CD4-positive, alpha-beta T cell treated with Interleukin-15 for 4 hours (primary cell): ENCODE measurements at regions not wholly inside any gene's neighbourhood (a gene's known extent, or its start where the extent isn't known, plus 50 kb on each side); places are given as distances from the start of the nearest gene placed in this dataset.
"Not testable (repeated sequence)": the region's sequence is repeated elsewhere in the genome, so short reads cannot be mapped to it uniquely, and the experiment has no call there.

Experiments used
- DNase-seq: peaks from one replicate; pipeline ENCODE4 v3.0.0-alpha.2; 2020; ENCODE audit warnings: low spot score

DNA sequence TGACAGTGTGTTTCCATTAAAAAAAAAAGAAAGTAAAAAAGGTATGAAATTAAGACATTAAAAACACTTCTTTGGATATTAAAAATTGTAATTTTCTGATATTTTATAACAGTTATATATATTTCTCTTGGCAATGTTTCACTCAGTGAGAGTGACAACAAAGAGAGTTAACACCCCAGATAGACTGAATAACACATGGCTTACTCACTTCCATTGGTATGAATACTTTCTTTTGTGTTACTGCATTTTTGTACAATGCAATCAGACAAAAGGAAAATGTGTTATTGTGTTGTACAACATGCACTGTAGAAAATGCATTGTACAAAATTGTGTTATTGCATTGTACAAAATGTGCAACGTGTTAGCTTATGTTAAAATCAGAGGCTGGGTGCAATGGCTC lies 676.6 kb upstream of the AMELY start:
- DNase-seq: not testable (repeated sequence)

DNA sequence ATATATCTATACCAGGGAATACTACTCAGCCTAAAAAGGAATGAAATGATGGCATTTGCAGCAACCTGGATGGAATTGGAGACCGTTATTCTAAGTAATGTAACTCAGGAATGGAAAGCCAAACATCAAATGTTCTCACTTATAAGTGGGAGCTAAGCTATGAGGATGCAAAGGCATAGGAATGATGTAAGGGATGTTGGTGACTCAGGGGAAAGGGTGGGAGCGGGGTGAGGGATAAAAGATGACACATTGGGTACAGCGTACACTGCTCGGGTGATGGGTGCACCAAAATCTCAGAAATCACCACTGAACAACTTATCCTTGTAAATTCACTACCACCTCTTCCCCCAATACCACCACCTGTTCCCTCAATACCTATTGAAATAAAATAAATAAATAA lies 651.0 kb upstream of the AMELY start:
- DNase-seq: no peak

DNA sequence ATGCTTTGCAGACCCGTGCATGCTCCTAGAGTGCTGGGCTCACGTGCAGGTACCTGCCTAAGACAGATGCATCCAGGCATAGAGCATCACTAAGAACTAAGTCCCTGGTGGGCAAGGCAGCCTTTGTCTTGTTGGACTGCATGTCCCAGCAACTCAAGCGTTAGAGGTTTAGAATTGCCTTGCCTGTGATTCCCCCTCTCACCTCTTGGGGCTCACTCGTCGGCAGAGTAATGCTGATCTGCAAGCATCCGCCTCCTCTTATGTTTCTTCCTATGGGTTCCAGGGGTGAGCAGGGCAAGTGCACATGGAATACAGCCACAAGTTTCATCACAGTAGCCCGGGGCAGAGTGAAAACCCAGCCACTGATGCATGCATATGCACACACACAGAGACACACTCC lies 646.1 kb upstream of the AMELY start:
- DNase-seq: no peak

DNA sequence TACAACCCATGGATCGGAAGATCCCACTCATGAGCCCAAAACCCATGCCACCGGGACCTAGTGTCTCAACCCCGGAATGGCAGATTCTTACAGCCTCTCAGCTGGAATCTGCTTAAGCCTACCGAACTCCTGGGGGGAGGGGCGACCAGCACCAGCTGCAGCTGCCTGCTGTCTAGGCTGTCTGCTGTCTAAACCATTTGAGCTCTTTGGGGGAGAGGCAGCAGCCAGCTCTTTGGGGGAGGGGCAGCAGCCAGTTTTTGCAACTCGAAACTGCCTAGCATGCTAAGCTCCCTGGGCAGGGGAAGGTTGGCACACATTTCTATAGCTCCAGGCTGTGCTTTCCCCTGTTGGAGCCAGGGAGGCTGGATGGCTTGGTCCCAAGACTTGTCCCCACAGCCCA lies 643.5 kb upstream of the AMELY start:
- no peak for DNase-seq

DNA sequence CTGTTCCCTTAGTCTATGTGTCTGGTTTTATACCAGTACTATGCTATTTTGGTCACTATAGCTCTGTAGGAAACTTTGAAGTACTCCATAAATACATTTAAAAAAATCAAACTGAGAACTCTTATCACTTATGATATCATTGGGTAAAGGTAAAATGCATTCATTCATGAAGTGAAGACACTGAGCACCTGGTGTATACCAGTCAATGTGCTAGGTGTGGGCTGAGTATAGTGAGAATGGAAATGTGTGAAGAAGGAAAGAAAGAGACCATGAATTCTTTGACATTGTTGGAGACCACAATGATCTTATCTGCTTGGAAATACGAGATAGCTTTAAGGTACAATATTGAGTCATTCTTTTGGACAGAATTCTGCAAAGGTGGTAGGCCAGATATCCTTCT lies 633.5 kb upstream of the AMELY start:
- DNase-seq: no peak

DNA sequence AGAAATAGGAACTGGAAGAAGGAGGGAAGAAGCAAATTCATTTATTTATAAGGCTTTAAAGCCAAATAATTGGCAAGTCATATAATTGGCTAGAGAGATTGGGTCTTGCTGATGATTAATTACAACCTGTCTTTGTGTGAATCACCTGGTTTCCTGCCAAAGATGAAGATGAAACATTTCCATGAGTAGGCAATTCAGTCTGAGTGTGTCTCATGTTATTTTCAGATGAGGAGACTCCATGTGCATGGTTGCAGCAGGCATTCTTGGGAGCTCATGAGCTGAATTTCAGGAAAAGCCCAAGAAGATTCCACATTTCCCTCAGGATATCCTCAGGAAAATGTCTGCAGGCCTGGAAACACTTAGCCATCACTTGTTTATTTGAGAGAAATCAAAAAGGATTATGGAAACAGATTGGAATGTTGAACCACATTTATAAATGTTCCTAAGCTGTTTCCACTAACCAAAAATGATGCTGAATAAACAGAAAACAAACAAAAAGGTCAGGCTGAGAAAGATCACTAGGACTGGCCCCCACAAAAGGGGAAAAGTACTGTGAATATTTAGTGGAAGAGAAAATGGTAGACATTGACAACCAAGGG lies 632.7 kb upstream of the AMELY start:
- no peak for DNase-seq

DNA sequence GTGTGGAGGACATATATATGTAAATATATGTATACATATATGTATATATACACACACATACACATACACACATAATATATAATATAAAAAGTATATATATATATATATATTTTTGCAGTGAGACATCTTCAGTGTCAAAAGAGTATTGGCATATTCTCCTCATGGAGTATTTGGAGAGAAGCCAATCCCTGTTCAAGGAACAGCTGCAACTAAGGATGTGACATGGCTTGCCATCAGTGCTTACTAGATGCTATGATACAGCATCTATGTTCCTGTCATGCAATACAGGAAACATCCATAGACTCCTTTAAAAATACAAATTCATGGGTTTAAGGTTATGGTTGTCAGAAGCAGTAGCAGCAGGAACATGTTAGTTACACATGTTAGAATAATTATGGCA lies 632.0 kb upstream of the AMELY start:
- DNase-seq: no peak

DNA sequence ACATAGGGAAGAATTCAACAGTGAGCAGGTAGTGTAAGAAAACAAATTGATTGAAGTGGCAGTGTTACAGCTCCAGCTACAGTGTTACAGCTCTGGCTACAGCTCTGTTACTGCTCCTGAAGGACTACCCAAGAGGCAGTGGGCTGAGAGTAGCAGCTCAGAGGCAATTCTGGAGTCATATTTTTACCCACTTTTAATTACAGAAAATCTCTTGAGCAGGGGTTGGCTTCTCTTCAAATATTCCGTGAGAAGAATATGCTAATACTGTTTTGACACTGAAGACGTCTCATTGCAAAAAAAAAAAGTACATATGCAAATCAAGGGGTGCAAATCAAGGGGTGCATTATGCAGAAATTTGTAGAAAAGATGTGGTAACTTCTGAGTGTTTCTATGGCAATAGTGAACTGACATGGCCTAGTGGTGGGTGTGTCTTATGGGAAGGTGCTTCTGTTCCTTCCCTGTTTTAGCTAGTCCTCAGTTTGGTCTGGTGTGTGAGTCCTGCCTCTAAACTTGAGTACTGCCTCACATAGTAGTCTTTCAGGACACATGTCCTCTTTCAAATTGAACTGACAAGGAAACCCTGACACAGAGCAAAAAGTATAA lies 630.8 kb upstream of the AMELY start:
- no peak for DNase-seq

DNA sequence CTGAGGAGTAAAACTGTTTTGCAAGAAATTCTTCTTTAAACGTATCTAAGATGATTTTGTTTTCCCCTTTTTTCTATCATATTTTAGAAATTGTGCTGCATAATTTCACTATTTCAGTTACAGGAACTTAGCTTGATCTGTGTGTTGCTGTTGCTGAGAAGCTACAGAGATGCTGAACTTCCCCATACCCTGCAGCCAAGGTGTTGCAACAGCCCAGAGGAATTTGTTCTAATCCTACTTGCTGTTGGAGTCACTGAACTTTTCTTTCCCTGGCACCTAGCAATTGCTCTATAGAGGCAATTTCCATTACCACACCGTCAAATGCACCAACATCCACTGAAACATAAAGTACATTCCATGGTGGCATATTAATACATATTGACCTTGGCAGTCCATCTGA lies 617.8 kb upstream of the AMELY start:
- no peak for DNase-seq

DNA sequence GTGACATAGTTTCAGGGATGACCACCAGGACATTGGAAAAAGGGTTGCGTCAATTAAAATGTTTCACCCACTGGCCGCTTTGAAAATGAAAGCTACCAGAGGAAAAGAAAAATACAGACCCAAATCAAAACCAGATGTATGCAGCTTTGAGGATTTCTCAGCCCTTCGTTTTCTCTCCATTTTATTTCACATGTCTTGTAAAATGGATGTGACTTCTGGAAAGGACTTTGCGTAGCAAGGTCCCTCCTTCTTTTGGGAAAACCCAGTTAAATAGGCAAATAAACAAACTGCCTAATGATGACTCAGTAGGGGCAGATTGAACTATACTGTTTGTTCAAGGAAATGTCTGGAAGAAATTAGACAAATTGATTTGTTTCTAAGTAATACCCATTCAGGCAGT lies 616.0 kb upstream of the AMELY start:
- DNase-seq: not testable (repeated sequence)

DNA sequence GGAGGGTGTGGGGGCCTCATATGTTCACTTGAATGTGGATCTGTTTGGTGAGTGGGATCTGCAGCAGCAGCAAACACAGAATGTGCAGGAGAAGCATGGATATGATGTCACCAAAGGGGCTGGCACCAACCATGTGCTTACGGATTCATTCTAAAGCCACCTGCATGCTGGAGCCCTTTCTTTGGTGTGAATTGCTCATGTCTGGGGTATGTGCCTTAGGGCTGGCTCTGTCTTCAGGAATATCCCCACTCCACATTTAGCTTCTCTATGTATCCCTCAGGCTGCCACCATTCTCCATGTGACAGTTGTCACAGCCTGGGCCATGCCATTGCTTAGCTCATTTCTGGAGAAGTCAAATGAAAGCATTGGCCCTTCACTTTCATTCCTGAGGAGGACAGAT lies 606.8 kb upstream of the AMELY start:
- DNase-seq: no peak

DNA sequence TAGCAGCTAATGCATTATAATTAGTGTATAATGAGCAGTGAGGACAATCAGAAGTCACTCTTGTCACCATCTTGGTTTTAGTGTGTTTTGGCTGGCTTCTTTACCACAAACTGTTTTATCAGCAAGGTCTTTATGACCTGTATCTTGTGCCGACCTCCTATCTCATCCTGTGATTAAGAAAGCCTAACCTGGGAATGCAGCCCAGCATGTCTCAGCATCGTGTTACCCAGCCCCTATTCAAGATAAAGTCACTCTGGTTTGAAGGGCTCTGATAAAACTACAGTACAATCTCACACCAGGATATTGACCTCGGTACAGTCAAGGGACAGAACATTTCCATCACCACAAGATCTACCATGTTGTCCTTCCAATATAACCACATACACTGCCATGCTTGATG lies 604.7 kb upstream of the AMELY start:
- DNase-seq: no peak

DNA sequence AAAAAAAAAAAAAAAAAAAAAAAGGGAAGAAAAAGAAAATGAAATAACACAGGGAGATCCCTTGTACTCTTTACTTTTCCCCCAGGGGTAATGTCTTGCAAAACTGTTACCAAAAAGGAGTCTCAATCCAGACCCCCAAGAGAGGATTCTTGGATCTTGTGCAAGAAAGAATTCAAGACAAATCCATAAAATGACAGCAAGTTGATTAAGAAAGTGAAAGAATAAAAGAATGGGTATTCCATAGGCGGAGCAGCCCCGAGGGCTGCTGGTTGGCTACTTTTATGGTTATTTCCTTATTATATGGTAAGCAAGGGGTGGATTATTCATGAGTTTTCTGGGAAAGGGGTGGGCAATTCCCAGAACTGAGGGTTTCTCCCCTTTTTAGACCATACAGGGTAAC lies 604.3 kb upstream of the AMELY start:
- DNase-seq: no peak

DNA sequence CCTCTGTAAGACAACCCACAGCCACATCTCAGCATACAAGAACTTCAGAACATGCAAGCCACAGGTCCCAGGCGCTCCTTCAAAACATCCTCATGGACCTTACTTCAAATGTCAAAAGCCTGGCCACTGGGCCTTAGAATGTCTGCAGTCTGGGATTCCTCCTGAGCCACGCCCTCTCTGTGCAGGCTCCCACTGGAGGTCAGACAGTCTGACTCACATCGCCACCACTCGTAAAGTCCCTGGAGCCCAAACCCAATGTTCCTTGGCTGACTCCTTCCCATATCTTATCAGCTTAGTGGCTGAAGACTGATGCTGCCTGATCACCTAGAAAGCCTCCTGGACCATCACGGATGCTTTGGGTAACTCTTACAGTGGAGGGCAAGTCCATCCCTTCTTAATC lies 591.3 kb upstream of the AMELY start:
- DNase-seq: no peak

DNA sequence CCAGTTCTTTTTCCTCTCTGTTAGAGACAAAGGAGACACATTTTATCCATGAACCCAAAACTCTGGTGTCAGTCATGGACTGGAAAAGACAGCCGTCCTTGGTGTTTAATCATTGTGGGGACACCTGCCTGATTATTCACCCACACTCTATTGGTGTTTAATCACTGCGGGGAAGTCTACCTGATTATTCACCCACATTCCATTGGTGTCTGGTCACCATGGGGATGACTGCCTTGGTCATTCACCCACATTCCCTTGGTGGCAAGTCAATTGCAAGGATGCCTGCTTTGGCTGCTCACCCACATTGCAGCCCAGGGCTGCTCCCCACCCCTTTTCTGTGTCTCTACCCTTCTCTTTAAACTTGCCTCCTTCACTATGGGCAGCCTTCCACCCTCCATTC lies 589.7 kb upstream of the AMELY start:
- DNase-seq: no peak

DNA sequence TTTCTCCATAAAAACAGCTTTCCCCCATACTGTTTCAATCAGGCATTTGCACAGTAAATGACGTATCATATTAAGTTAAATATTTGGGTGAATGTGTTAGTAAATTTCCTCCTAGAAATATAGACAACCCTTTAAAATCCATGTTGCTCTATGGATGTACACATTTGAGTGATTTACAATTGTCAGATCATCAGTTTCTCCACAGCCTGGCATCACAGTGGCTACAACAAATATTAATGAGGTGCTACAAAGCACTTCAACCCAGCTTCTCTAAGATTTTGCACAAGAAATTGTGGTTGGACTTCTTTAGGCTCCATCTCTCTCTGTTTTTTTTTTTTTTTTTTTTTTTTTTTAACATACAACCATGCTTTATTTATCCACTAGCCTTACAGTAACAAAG lies 584.4 kb upstream of the AMELY start:
- no peak for DNase-seq

DNA sequence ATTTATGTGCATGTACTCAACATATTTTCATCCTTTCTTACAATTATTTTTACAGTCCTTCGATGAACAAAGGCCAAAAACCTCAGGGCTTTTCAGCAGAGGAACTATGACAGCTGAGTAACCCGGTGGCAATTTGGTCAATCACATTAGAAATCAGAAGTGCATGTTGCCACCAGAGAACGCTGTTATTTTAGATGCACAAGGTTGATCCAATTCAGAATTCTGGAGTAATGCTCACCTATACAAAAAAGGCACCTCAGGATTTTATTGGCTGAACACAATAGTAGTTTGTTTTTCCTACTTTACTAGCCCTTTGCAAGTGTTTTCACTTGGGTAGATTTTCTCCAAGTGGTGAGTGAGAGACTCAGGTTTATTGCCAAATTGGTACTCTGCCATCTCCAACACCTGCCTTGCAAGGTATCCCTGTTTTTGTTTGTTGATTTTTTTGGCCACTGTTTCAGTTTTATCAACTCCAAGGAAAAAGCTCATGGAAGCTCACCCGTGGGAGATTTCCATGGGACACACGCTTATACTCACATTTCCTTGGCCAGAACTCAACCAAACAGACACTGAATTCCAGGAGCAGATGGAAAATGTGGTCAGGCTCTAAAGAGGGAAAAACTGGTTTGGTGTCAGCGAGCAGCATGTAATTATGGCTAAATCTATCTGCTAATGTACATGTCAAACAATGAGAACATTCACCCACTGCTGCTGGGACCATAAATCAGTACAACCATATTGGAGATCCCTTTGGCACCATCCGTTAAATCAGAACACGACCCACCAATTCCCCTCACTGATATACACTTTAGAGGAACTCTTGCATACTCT lies 573.1 kb upstream of the AMELY start:
- DNase-seq: not testable (repeated sequence)

DNA sequence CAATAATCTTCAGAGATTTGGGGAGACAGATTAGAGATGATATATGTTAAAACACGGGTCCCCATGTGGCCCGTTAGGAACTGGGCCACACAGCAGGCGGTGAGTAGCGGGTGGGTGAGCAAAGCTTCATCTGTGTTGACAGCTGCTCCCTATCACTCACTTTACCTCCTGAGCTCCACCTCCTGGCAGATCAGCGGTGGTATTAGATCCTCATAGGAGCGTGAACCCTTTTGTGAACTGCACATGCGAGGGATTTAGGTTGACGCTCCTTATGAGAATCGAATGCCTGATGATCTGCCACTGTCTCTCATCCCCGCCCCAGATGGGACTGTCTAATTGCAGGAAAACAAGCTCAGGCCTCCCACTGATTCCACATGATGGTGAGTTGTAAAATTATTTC lies 560.4 kb upstream of the AMELY start:
- no peak for DNase-seq

DNA sequence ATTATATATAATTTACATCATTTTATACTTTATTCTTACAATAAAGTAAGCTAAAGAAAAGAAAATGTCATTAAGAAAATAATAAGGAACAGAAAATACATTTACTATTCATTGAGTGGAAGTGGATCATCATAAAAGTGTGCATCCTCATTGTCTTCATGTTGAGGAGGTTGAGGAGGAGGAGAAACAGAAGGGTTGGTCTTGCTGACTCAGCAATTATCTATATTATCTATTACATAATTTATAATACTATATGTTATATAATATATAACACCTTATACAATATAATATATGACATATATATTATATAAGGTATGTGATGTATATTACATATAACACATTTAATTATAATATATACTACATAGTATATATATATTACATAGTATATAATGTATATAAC lies 558.5 kb upstream of the AMELY start:
- DNase-seq: no peak

DNA sequence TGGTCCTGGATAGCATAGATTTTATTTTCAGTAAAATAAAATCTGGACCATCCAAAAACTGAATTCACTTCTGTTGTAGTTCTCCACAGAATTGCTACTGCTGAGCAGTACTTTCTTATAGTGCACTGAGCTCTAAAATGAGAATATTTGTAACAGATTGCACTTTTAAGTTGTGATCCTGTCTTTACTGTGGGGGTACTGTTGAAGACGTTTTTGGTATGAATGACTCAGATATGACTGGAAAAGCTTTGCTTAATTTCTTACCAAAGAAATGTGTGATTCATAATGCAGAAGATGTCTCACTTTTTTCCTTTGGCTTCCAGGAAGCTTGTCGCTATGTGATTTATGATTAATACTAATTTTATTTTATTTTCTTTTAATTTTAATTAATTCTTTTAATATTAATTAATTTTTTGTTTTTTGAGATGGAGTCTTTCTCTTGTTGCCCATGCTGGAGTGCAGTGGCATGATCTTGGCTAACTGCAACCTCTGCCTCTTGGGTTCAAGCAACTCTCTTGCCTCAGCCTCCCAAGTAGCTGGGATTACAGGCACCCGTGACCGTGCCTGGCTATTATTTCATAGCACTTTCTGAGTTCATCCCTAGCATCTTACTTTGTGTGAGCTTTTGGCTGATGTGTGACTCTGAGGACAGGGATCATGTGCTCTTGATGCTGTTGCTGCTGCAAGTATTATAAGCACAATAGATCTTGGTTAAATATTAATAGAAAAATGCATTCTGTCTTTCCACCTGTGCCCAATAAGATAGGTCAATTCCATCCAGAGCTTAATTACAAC lies 557.6 kb upstream of the AMELY start:
- DNase-seq: no peak

DNA sequence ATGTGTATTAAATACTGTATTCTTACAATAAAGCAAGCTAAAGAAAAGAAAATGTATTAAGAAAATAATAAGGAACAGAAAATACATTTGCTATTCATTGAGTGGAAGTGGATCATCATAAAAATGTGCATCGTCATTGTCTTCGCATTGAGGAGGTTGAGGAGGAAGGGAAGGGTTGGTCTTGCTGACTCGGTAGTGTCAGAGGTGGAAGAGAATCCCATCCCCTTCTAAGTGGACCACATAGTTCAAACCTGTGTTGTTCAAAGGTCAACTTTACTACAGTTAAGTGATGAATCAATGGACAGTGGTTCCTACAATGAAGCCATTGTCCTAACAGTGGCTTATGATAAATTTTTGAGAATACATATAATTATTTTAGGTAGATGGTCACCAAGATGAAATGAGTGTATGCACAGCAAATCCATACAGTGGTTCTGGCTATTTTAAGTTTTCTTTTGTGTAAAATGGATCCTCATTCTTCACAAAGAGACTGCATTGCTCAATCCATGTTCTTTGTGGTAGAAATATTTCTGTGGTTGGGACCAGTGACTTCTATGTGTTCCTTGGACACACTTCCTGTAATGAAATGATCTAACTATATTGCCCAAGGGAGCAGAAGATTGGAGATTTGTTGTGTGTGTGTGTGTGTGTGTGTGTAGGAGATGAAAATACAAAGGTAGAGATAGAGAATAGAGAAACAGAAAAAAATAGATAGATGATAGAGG lies 556.4 kb upstream of the AMELY start:
- DNase-seq: no peak

DNA sequence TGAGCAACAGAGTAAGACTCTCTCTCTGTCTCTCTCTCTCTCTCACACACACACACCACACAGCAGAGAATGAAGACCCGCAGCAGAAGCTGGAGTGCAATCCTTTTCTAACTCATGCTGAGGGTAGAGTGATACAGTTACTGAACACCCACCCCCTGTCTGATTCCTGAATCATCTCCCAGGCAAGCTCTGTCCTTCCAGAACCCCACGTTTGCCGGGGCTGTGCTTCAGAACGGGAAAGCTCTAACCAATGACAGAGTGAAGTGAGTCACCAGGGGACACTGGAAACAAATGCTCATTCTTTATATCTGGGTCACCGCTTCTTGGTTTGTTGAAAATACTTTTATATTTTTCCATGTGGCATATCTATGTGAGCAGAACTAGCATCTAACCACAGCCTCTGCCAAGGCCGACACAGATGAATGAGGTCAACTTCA lies 553.7 kb upstream of the AMELY start:
- no peak for DNase-seq
